Naive thymus-derived CD8-positive, alpha-beta T cell (primary cell): ENCODE measurements at regions not wholly inside any gene's neighbourhood (a gene's known extent, or its start where the extent isn't known, plus 50 kb on each side); places are given as distances from the start of the nearest gene placed in this dataset.

Experiments used
- ATAC-seq, 2 donors: fragments of 150-1000 bp; cut with Tn5 transposase in 1 of 2; sonication (Bioruptor Pico), chemical (Tn5 transposase) in 1 of 2; 1 replicate in 1 of 2; 2 replicates in 1 of 2; pipeline ENCODE4 v1.10.0; 2021; ENCODE audit warnings: mild to moderate bottlenecking in 2 of 2, moderate library complexity in 2 of 2
- POLR2A ChIA-PET: fragments of 350-600 bp; sonication (Branson Sonifier 250); formaldehyde crosslinking; loops from one replicate; lab custom pipeline; 2021; ENCODE audit warnings: antibody characterized with exemption; lab: Charles Lee
- DNase-seq, 10 donors: peaks; one replicate each; pipeline versions ENCODE4 v3.0.0 to v3.0.0-alpha.2; 2020 to 2022
- H3K27ac Mint-ChIP-seq, 10 donors: one replicate each; pipeline ENCODE4 v1.8.0; 2020 to 2022; ENCODE audit warnings: mild to moderate bottlenecking in 10 of 10, mixed read lengths in 10 of 10, moderate library complexity in 4 of 10, inconsistent platforms in 1 of 10
- H3K27me3 Mint-ChIP-seq, 5 donors: one replicate each; pipeline ENCODE4 v1.8.0; 2021 to 2022; ENCODE audit warnings: mixed read lengths in 5 of 5
- H3K36me3 Mint-ChIP-seq, 3 donors: one replicate each; pipeline ENCODE4 v1.8.0; 2020 to 2022; ENCODE audit warnings: mixed read lengths in 3 of 3, mild to moderate bottlenecking in 2 of 3, inconsistent platforms in 1 of 3
- H3K4me1 Mint-ChIP-seq, 4 donors: one replicate each; pipeline ENCODE4 v1.8.0; 2021 to 2022; ENCODE audit warnings: mixed read lengths in 4 of 4
- H3K4me3 Mint-ChIP-seq, 10 donors: one replicate each; pipeline ENCODE4 v1.8.0; 2020 to 2022; ENCODE audit warnings: mild to moderate bottlenecking in 10 of 10, mixed read lengths in 10 of 10, moderate library complexity in 6 of 10, inconsistent platforms in 1 of 10
- H3K9me3 Mint-ChIP-seq, 9 donors: one replicate each; pipeline ENCODE4 v1.8.0; 2020 to 2022; ENCODE audit warnings: mixed read lengths in 9 of 9, mild to moderate bottlenecking in 3 of 9, inconsistent platforms in 1 of 9, moderate library complexity in 1 of 9

DNA sequence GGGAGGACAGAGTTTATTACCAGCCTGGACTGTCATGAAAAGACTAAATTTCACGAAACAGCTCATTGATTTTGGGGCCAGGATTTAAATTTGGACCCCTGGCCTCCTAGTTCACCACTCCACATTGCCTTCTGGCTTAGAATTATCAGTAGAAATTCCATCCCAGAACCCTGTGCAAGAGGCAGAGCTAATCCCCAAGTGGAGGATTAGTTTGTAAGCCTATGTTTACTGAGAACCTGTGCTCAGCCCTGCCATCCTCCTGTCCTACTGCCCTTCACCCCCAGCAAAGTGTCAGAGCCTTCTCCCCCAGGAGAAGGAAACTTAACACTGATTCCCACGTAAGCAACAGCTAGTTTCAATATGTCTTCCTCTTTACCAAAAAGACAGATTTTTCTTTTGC lies 99.4 kb downstream of the SST start:
- Mint-ChIP-seq H3K9me3 (no peaks in the 10 kb centered on the region), H3K27me3 (peaks cover 6 to 25% (median 13%) of the 10 kb centered on the region in 5 donors), H3K36me3 (no peaks in the 10 kb centered on the region), H3K27ac (no peak overlapping the region), H3K4me1 (no peaks in the 10 kb centered on the region), H3K4me3 (no peak overlapping the region)
- POLR2A ChIA-PET, result no interaction called here
- ATAC-seq (no peak), DNase-seq (no peak)

DNA sequence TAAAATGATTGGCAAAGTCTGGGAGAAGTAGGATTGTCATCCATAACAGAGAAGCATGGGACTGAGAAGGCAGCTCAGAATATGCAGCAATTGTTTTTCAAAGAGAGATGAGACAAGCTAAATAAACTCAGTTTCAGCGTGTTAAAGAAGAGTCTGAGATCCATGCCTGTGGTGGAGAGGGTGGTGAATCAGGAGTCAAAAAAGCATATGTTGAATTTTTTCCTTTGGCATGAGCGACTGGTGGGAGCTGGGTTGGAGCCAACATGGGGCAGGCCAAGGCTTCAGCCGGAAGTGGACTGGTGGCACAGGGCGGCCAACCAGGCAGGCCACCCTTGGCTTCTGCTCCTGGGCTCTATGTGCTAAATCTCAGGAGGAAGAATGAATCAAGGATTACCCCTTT lies 102.0 kb downstream of the SST start:
- no peak for ATAC-seq
- Mint-ChIP-seq H3K9me3 (no peaks in the 10 kb centered on the region), H3K27me3 (peaks cover 8 to 38% (median 23%) of the 10 kb centered on the region in 5 donors), H3K4me3 (no peak overlapping the region), H3K27ac (no peak overlapping the region), H3K36me3 (no peaks in the 10 kb centered on the region), H3K4me1 (no peaks in the 10 kb centered on the region)
- POLR2A ChIA-PET, result no interaction called here
- no peak for DNase-seq

DNA sequence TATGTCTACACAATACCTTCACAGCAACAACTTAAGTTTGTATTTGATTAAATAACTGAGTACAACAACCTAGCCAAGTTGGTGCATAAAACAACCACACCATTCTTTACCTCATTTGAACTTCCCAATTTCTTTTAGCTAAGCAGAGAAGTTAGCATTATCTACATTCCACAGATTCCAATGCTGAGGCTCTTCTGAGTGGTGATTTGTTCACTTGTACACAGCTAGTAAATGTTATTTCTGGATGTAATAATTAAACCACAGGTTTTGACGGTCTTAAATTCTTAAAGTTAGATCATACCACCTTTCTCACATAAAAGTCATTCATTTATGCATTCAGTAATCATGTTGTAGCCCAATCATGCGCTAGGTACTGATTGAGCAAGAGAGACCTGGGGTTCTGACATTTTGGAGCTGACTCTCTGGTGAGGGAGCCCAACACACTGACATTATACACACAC lies 102.5 kb downstream of the SST start:
- DNase-seq (no peak), ATAC-seq (no peak)
- Mint-ChIP-seq H3K27ac (no peak overlapping the region), H3K9me3 (no peaks in the 10 kb centered on the region), H3K36me3 (no peaks in the 10 kb centered on the region), H3K27me3 (peaks cover 8 to 38% (median 23%) of the 10 kb centered on the region in 5 donors), H3K4me3 (no peak overlapping the region), H3K4me1 (no peaks in the 10 kb centered on the region)
- POLR2A ChIA-PET, result no interaction called here

DNA sequence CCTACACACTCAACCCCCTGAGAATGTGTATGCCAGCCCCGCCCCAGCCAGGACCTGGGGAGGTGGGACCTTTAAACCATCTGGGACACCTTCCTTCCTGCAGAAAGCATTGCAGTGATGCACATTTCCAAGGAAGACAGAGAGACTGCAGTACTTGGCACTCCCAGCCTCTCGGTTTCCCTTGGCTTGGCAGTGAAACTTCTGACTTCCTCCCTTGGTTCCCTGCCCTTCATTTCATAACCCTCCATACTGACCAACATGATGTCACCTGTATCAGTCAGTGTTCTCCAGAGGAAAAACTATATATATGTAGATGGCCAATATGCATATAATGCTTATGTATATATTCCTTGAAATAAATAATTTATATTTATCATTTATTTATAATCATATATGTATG lies 103.2 kb downstream of the SST start:
- no peak overlapping the region for H3K4me3 Mint-ChIP-seq
- H3K9me3 Mint-ChIP-seq, result no peaks in the 10 kb centered on the region
- no peaks in the 10 kb centered on the region for H3K36me3 Mint-ChIP-seq
- DNase-seq (no peak), ATAC-seq (no peak)
- POLR2A ChIA-PET, result no interaction called here
- peaks cover 8 to 38% (median 20%) of the 10 kb centered on the region in 5 donors for H3K27me3 Mint-ChIP-seq
- no peak overlapping the region for H3K27ac Mint-ChIP-seq
- H3K4me1 Mint-ChIP-seq, result no peaks in the 10 kb centered on the region

DNA sequence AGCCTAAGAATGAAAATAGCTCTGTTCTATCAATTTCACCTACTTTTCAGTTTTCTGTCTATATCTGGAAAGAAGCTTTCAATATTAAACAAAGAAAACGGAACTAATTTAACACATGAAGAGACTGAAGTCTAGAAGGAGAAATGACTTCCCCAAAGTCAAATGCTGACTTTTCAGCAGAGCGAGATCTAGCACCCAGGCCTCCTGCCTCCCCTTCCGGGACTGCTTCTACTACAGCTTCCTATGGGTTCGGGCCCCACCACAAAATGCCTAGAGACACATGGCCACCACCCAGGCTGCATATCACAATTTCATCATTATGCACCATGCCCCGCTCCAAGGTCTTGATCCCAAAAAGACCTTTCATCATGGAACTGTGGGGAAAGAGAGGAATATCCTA lies 104.5 kb downstream of the SST start:
- no peaks in the 10 kb centered on the region for H3K4me1 Mint-ChIP-seq
- ATAC-seq (no peak), DNase-seq (no peak)
- H3K27ac Mint-ChIP-seq, result no peak overlapping the region
- H3K36me3 Mint-ChIP-seq, result no peaks in the 10 kb centered on the region
- peaks cover 8 to 38% (median 20%) of the 10 kb centered on the region in 5 donors for H3K27me3 Mint-ChIP-seq
- no peaks in the 10 kb centered on the region for H3K9me3 Mint-ChIP-seq
- no peak overlapping the region for H3K4me3 Mint-ChIP-seq
- POLR2A ChIA-PET, result no interaction called here

DNA sequence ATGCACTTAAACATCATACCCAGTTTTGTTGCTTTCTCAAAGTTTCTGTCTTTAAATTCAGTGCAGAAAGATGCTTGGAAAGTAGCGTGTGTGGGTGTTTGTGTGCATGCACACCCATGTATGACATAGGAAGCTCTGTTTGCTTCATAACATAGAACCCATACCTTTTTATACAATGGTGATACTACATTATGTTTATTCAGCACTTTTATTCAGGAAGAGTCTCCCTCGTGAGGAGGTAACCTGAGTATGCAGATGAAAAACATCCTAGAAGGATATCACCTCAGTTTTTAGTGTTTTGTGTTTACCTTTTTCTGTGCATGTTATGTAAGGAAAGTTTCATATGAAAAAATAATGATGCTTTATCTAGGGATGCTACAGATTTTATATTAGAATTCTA lies 111.2 kb downstream of the SST start:
- H3K4me1 Mint-ChIP-seq, result no peaks in the 10 kb centered on the region
- POLR2A ChIA-PET, result no interaction called here
- no peak for ATAC-seq
- DNase-seq, result no peak
- no peaks in the 10 kb centered on the region for H3K9me3 Mint-ChIP-seq
- no peaks in the 10 kb centered on the region for H3K36me3 Mint-ChIP-seq
- H3K4me3 Mint-ChIP-seq, result no peak overlapping the region
- no peak overlapping the region for H3K27ac Mint-ChIP-seq
- peaks cover 1 to 8% (median 4%) of the 10 kb centered on the region in 5 donors for H3K27me3 Mint-ChIP-seq

DNA sequence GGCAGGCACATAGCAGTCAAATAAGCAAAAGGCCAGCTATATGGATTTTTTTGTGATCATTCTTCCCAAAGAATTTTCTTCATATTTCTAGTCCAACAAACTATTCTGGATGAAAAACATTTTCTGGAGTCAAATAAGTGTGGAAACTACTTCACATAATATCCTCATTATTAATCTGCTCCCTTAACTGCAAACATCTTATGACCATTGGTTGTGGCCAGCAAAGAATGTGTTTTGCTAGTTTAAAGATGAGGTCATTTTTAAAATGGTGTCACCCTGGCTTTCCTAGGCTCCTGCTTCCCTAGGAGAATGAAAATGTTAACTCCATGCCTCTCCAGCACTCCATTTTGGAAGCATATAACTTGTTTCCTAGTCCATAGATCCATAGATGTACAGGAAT lies 118.8 kb downstream of the SST start:
- ATAC-seq (no peak), DNase-seq (no peak)
- H3K4me1 Mint-ChIP-seq, result no peaks in the 10 kb centered on the region
- H3K9me3 Mint-ChIP-seq, result peaks cover 0 to 3% (median 0%) of the 10 kb centered on the region in 9 donors
- H3K36me3 Mint-ChIP-seq, result no peaks in the 10 kb centered on the region
- no peak overlapping the region for H3K4me3 Mint-ChIP-seq
- H3K27me3 Mint-ChIP-seq, result peaks cover 13 to 30% (median 20%) of the 10 kb centered on the region in 5 donors
- POLR2A ChIA-PET, result no interaction called here
- H3K27ac Mint-ChIP-seq, result no peak overlapping the region

DNA sequence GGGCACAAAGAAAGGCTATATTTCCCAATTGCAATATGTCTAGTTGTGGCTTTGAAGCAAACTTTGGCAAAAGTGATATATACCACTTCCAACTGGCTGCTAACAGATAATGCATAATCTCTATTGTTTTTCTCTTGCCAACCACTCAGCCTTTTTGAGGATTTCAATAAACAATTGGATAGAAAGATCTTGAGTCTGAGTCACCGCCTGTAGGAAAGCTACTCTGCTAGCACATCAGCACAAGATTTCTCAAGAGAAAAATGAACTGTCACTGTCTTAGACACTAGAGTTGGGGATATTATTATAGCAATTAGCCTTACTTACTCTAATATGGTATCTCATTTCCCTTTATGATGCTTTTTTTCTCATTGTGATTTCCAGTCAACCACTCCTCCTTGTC lies 119.7 kb downstream of the SST start:
- H3K4me3 Mint-ChIP-seq, result no peak overlapping the region
- POLR2A ChIA-PET, result no interaction called here
- H3K4me1 Mint-ChIP-seq, result no peaks in the 10 kb centered on the region
- DNase-seq (no peak), ATAC-seq (no peak)
- H3K9me3 Mint-ChIP-seq, result peaks cover 0 to 3% (median 0%) of the 10 kb centered on the region in 9 donors
- H3K36me3 Mint-ChIP-seq, result no peaks in the 10 kb centered on the region
- H3K27ac Mint-ChIP-seq, result no peak overlapping the region
- peaks cover 17 to 40% (median 22%) of the 10 kb centered on the region in 5 donors for H3K27me3 Mint-ChIP-seq

DNA sequence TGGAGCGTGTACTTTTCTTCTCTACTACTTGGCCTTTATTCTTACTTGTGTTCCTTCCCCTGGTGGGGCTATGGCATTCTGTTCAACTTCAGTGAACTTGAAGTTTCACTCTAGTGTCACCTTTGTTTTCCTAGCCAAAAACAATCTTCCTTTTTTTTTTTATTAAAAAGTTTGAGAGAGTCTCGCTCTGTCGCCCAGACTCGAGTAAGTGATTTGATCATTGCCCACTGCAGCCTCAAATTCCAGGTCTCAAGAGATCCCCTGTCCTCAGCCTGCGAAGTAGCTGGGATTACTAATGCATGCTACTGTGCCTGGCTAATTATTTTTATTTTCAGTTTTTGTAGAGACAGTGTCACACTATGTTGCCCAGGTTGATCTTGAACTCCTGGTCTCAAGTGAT lies 124.8 kb downstream of the SST start:
- DNase-seq (no peak), ATAC-seq (no peak)
- Mint-ChIP-seq H3K36me3 (no peaks in the 10 kb centered on the region), H3K27me3 (peaks cover 12 to 35% (median 19%) of the 10 kb centered on the region in 5 donors), H3K4me1 (no peaks in the 10 kb centered on the region), H3K9me3 (peaks cover 0 to 3% (median under 1%) of the 10 kb centered on the region in 9 donors), H3K4me3 (no peak overlapping the region), H3K27ac (no peak overlapping the region)
- POLR2A ChIA-PET, result no interaction called here

DNA sequence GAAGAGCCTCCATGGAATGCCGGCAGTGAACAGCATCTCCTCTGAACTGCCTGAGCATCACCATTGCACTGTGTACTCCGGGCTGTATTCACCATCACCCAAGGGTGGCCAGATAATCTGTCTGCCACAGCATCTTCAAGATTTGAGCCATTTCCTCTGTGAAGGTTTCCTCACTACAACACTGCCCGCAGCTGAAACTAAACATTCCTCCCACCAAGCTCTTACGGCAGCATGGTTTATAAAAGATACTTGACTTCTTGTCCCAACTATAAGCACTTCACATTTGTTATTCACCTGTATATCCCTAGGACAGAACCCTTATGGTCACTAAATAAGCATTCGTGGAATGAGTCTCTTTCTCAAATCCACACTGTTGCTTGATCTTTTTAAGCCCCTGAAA lies 125.9 kb downstream of the SST start:
- DNase-seq (no peak), ATAC-seq (no peak)
- H3K9me3 Mint-ChIP-seq, result peaks cover 0 to 5% (median 2%) of the 10 kb centered on the region in 9 donors
- H3K27me3 Mint-ChIP-seq, result peaks cover 9 to 38% (median 13%) of the 10 kb centered on the region in 5 donors
- no peak overlapping the region for H3K27ac Mint-ChIP-seq
- POLR2A ChIA-PET, result no interaction called here
- no peak overlapping the region for H3K4me3 Mint-ChIP-seq
- no peaks in the 10 kb centered on the region for H3K4me1 Mint-ChIP-seq
- H3K36me3 Mint-ChIP-seq, result no peaks in the 10 kb centered on the region

DNA sequence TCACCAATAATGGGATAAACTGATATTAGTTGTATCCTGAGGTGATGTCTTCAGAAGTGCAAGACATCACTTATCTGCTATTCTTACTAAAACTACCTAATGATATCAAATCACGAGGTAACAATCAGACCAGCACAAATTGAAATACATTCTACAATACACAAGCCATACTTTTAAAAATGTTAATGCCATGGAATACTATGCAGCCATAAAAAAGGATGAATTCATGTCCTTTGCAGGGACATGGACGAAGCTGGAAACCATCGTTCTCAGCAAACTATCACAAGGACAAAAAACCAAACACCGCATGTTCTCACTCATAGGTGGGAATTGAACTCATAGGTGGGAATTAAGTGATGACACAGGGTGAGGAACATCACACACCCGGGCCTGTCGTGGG lies 129.3 kb downstream of the SST start:
- H3K4me3 Mint-ChIP-seq, result no peak overlapping the region
- H3K9me3 Mint-ChIP-seq, result peaks cover 0 to 5% (median 2%) of the 10 kb centered on the region in 9 donors
- DNase-seq (no peak), ATAC-seq (no peak)
- H3K4me1 Mint-ChIP-seq, result no peaks in the 10 kb centered on the region
- peaks cover 0 to 28% (median 10%) of the 10 kb centered on the region in 5 donors for H3K27me3 Mint-ChIP-seq
- POLR2A ChIA-PET, result no interaction called here
- H3K36me3 Mint-ChIP-seq, result no peaks in the 10 kb centered on the region
- no peak overlapping the region for H3K27ac Mint-ChIP-seq

DNA sequence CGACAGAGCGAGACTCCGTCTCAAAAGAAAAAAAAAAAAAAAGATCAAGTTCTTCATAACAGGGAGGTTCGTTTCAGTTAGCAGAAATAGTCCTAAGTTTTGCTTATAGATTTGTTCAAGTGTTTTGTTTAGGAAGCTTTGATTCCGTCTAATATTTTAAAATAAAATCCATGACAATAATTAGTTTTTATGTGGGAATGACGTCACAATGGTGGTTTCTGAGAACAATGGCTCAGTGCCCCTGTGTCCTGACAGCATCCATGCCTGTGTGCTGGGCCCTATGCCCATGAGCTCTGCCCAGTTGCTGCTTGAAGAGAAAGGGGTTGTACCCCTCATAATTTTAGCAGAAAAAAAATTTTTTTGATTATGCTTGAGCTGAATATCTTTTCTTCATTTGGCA lies 134.0 kb downstream of the SST start:
- ATAC-seq (no peak), DNase-seq (no peak)
- Mint-ChIP-seq H3K27ac (no peak overlapping the region), H3K9me3 (peaks cover 0 to 5% (median 2%) of the 10 kb centered on the region in 9 donors), H3K4me3 (no peak overlapping the region), H3K4me1 (no peaks in the 10 kb centered on the region), H3K36me3 (no peaks in the 10 kb centered on the region), H3K27me3 (peaks cover 11 to 45% (median 19%) of the 10 kb centered on the region in 5 donors)
- POLR2A ChIA-PET, result no interaction called here

DNA sequence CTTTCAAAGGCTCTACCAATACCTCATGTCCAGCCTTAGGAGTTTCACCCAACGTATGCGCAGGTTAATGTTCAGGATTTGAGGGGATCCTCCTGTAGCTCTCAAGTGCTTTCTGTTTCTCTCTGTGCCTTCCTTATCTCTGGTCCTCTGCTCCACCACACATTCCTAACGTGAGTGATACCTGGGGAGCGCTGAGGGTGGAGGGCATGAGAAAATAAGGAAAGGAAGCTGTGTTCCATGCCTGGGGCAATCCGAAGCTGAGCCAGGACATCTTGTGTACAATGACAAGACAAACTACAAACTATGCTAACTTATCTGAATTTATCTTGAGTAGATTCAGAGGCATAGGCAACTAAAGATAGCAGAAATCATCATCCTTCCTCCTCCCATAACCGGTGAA lies 136.4 kb downstream of the SST start:
- Mint-ChIP-seq H3K27me3 (peaks cover 16 to 33% (median 19%) of the 10 kb centered on the region in 5 donors), H3K36me3 (no peaks in the 10 kb centered on the region), H3K4me1 (no peaks in the 10 kb centered on the region), H3K9me3 (no peaks in the 10 kb centered on the region), H3K4me3 (no peak overlapping the region), H3K27ac (no peak overlapping the region)
- DNase-seq, result no peak
- POLR2A ChIA-PET, result no interaction called here
- ATAC-seq, result no peak

DNA sequence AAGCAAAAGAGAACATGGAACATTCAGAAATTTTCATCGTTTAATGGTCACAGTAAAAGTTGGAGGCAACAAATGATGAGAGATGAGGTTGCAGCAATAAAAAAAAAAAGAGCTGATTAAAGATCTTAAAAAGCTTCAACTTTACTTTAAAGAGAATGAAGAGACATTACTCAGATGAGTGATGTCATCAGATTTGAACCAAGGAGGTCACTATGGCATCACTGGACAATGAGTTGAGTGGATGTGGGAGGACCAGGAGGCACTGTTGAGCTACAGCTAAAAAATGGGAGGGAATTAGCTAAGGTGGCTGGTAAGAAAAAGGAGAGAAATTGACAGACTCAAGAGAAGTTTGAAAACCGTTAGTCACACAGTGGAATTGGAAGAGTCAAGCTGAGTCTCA lies 138.4 kb downstream of the SST start:
- H3K27me3 Mint-ChIP-seq, result peaks cover 22 to 46% (median 34%) of the 10 kb centered on the region in 5 donors
- no peaks in the 10 kb centered on the region for H3K36me3 Mint-ChIP-seq
- no peak overlapping the region for H3K4me3 Mint-ChIP-seq
- H3K4me1 Mint-ChIP-seq, result no peaks in the 10 kb centered on the region
- POLR2A ChIA-PET, result no interaction called here
- ATAC-seq, result no peak
- H3K9me3 Mint-ChIP-seq, result no peaks in the 10 kb centered on the region
- no peak for DNase-seq
- no peak overlapping the region for H3K27ac Mint-ChIP-seq
